ENCODE measurements at regions not wholly inside any gene's neighbourhood (a gene's known extent, or its start where the extent isn't known, plus 50 kb on each side); places are given as distances from the start of the nearest gene placed in this dataset.

DNA sequence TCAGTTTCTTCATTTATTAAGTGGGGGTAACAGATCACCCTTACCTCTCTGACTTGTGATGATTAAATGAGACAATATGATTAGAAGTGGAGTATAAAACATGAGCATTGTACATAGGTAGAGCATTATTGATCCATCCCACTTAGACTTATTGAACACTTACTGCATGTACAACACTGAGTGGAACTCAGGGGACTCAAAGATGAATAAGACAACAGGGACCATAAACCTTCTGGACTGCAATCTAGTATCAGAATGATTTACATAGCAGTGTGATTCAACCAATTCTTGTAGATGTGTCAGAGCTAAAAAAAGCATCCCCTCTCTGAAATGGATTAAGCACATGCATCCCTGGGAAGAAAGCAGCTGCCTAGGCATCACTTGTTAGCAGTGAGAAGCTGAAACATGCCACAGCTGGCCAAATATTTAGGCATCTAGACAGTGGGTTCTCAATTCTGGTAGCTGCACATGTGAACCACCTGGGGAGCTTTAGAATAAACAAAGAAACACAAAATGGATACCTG, 111.5 kb downstream of the CYRIA start:
- H3K27me3 ChIP-seq, result no peaks in the 10 kb centered on the region
- peaks cover 36 to 66% of the 10 kb centered on the region in 2 donors for H3K36me3 ChIP-seq
- H3K4me3 ChIP-seq (replicated peaks in 1 of 3), result no peak overlapping the region
- intact Hi-C loops (cut with DNase I), result loop anchor here (5.0 kb wide), 1 partner anchor 203 kb away; no protein-coding TSS in a partner anchor
- no peaks in the 10 kb centered on the region for H3K9me3 ChIP-seq
- H3K4me1 ChIP-seq, result no peaks in the 10 kb centered on the region
- no peak for DNase-seq
- TF ChIP-seq, protein P1, sequence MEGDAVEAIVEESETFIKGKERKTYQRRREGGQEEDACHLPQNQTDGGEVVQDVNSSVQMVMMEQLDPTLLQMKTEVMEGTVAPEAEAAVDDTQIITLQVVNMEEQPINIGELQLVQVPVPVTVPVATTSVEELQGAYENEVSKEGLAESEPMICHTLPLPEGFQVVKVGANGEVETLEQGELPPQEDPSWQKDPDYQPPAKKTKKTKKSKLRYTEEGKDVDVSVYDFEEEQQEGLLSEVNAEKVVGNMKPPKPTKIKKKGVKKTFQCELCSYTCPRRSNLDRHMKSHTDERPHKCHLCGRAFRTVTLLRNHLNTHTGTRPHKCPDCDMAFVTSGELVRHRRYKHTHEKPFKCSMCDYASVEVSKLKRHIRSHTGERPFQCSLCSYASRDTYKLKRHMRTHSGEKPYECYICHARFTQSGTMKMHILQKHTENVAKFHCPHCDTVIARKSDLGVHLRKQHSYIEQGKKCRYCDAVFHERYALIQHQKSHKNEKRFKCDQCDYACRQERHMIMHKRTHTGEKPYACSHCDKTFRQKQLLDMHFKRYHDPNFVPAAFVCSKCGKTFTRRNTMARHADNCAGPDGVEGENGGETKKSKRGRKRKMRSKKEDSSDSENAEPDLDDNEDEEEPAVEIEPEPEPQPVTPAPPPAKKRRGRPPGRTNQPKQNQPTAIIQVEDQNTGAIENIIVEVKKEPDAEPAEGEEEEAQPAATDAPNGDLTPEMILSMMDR (IDR thresholded peaks at IDR 0.05), result no peak
- TF ChIP-seq POLR2A (IDR thresholded peaks at IDR 0.05), result no peak
- no peak overlapping the region for H3K27ac ChIP-seq

GRCh38 chr2:16553226-16553625, 112.4 kb downstream of the CYRIA start:
- TF ChIP-seq, protein P1 (IDR thresholded peaks at IDR 0.05), result peak in 5 of 6 experiments; percentile 18 to 57 (median 49)
- no peak for TF ChIP-seq POLR2A (IDR thresholded peaks at IDR 0.05)
- no peak overlapping the region for H3K27ac ChIP-seq
- intact Hi-C loops (cut with DNase I), result loop anchor here (5.0 kb wide), 1 partner anchor 204 kb away; no protein-coding TSS in a partner anchor
- H3K36me3 ChIP-seq, result peaks cover 28 to 57% of the 10 kb centered on the region in 2 donors
- WGBS, 2 donors, result 75 to 79% methylated on average over 4 of the region's 4 CpGs
- no peaks in the 10 kb centered on the region for H3K27me3 ChIP-seq
- no peaks in the 10 kb centered on the region for H3K4me1 ChIP-seq
- no peak overlapping the region for H3K4me3 ChIP-seq (replicated peaks in 1 of 3)
- DNase-seq, result peak; percentile 18 to 35
- H3K9me3 ChIP-seq, result no peaks in the 10 kb centered on the region

DNA sequence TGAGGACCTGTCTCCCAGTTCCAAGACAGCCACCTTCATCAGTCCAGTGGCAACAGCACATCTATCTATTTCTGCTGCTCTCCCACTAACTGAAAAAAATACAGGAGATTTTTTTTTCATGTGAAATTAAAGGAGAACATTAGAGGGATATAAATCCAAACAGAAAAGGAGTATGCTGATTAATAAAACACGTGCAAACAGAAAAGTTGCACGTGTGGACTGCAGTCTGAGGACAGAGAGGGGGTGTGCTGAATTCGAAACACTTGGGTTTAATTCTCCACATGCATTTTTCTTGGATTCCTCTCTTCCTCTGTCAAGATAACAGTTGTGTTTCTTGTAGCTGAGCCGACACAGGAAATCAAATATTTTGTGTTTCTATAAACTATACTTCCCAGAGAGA, 113.4 kb downstream of the CYRIA start:
- peaks cover 26 to 46% of the 10 kb centered on the region in 2 donors for H3K36me3 ChIP-seq
- H3K9me3 ChIP-seq, result no peaks in the 10 kb centered on the region
- no peak for DNase-seq
- no peak overlapping the region for H3K27ac ChIP-seq
- no peak overlapping the region for H3K4me3 ChIP-seq (replicated peaks in 1 of 3)
- intact Hi-C loops (cut with DNase I), result loop anchor here (5.0 kb wide), 1 partner anchor 205 kb away; no protein-coding TSS in a partner anchor
- no peaks in the 10 kb centered on the region for H3K4me1 ChIP-seq
- TF ChIP-seq, protein P1 (IDR thresholded peaks at IDR 0.05), result no peak
- no peak for TF ChIP-seq POLR2A (IDR thresholded peaks at IDR 0.05)
- no peaks in the 10 kb centered on the region for H3K27me3 ChIP-seq
- WGBS, 2 donors, result 79 to 82% methylated on average over 4 of the region's 4 CpGs

DNA sequence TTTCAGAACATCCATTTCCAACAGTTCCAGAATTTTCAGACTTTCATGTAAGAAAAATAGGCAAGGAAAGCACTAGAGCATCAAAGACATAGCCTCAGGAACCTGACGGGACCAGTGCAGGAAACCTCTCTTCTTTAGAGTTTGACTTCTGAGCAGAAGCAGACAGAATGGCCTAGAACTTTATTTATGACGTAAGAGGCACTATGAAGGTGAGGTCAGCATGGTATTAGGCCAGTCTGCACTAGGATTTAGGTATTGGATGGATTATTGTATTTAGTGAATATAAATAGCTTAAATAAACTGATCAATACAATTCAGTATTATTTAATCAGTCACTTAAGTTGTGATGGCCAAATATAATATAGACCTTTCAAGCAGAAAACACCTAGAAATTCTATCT, 117.6 kb downstream of the CYRIA start:
- TF ChIP-seq POLR2A (IDR thresholded peaks at IDR 0.05), result no peak
- TF ChIP-seq, protein P1 (IDR thresholded peaks at IDR 0.05), result no peak
- H3K4me3 ChIP-seq (replicated peaks in 1 of 3), result no peak overlapping the region
- no peak for DNase-seq
- no peaks in the 10 kb centered on the region for H3K27me3 ChIP-seq
- intact Hi-C loops (cut with DNase I), result no loop called here
- no peaks in the 10 kb centered on the region for H3K9me3 ChIP-seq
- H3K4me1 ChIP-seq, result no peaks in the 10 kb centered on the region
- no peak overlapping the region for H3K27ac ChIP-seq
- 88 to 92% methylated on average over 2 of the region's 2 CpGs for WGBS, 2 donors
- peaks cover 5 to 15% of the 10 kb centered on the region in 2 donors for H3K36me3 ChIP-seq

DNA sequence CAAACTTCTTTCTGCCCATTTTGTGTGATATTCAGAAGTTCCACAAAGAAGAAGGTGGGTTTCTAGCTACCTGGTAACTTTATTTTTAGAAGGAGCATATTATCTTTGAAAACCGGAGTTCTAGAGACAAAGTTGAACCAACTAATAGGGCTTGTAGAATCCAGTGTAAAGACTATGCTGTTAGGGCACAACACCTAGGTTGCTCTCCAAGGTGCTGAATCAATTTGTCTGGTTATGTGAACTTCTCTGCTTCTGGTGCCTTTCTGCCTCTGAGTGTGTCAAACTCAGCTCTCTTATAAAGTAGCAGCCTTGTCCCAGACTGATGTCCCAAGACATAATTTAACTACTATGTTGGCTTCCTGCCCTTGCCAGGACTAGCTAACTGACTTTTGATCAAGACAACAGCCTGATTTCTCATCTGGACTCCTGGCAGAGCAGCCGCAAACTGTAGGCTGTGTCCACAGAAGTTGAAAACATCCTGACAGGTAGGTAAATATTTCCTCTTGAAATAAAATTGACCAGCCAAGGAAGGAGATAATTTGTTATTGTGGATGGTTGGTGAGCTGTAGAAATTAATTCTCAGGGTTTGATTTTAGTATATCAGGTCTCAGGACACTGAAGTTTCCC, 119.4 kb downstream of the CYRIA start:
- no peak for TF ChIP-seq POLR2A (IDR thresholded peaks at IDR 0.05)
- TF ChIP-seq, protein P1 (IDR thresholded peaks at IDR 0.05), result no peak
- no peaks in the 10 kb centered on the region for H3K27me3 ChIP-seq
- H3K36me3 ChIP-seq, result peaks cover 0 to 2% of the 10 kb centered on the region in 2 donors
- peak in 1 of 2 donors; percentile 27 for DNase-seq
- H3K4me3 ChIP-seq (replicated peaks in 1 of 3), result no peak overlapping the region
- H3K27ac ChIP-seq, result no peak overlapping the region
- no peaks in the 10 kb centered on the region for H3K4me1 ChIP-seq
- 57 to 59% methylated on average over 2 of the region's 2 CpGs for WGBS, 2 donors
- intact Hi-C loops (cut with DNase I), result no loop called here
- no peaks in the 10 kb centered on the region for H3K9me3 ChIP-seq

Data from thyroid gland (tissue), 4 donors.